Uterus (tissue), 3 donors: ENCODE measurements at regions not wholly inside any gene's neighbourhood (a gene's known extent, or its start where the extent isn't known, plus 50 kb on each side); places are given as distances from the start of the nearest gene placed in this dataset.

Source experiments
- DNase-seq, 2 donors: peaks; one replicate each; pipeline ENCODE4 v3.0.0-alpha.2; 2019 to 2020
- H3K27ac ChIP-seq, 2 donors: fragments of 200-600 bp; sonication (generic); 1 replicate in 1 of 2; 2 replicates in 1 of 2; pipeline ENCODE4 v1.5.1; 2016 to 2018
- H3K27me3 ChIP-seq, 2 donors: fragments of 200-600 bp; sonication (generic); one replicate each; pipeline ENCODE4 v1.5.1; 2018 to 2019; ENCODE audit warnings: control low read depth in 1 of 2
- H3K36me3 ChIP-seq, 2 donors: fragments of 200-600 bp; sonication (generic); one replicate each; pipeline ENCODE4 v1.5.1; 2019; ENCODE audit warnings: control low read depth in 1 of 2
- H3K4me1 ChIP-seq, 2 donors: fragments of 200-600 bp; sonication (generic); one replicate each; pipeline ENCODE4 v1.5.1; 2018 to 2019; ENCODE audit warnings: control low read depth in 1 of 2
- H3K4me3 ChIP-seq, 2 donors: fragments of 200-600 bp; sonication (generic); 1 replicate in 1 of 2; 2 replicates in 1 of 2; pipeline ENCODE4 v1.5.1; 2018 to 2019; ENCODE audit warnings: mild to moderate bottlenecking in 1 of 2
- H3K9me3 ChIP-seq, 2 donors: fragments of 200-600 bp; sonication (generic); one replicate each; pipeline ENCODE4 v1.5.1; 2019; ENCODE audit warnings: control low read depth in 1 of 2
- CTCF ChIP-seq, 4 experiments: fragments of 200-600 bp in 2 of 4; fragments of 450-650 bp in 2 of 4; sonication (generic) in 2 of 4; IDR thresholded peaks; one replicate each; pipeline ENCODE4 v1.5.1; 2016 to 2019; ENCODE audit warnings: antibody characterized with exemption in 4 of 4, mild to moderate bottlenecking in 2 of 4, moderate library complexity in 1 of 4
- POLR2A ChIP-seq, 2 donors: fragments of 450-650 bp; IDR thresholded peaks; one replicate each; pipeline ENCODE4 v1.6.1; 2016; ENCODE audit warnings: antibody characterized with exemption in 2 of 2, mild to moderate bottlenecking in 1 of 2, moderate library complexity in 1 of 2
- intact Hi-C: fragments of 100-400 bp; cut with DNase I; formaldehyde crosslinking; loops from one replicate; pipeline ENCODE4 v1.15.1; 2023; ENCODE audit warnings: low total_unique reads
- donor health status: DM: yes; HTN: yes; CAD: no.

GRCh38 chr6:167661552-167662044 lies 165.1 kb upstream of the AFDN start:
- H3K4me3 ChIP-seq, result no peak overlapping the region
- peak; percentile 40 to 52 for DNase-seq
- H3K27me3 ChIP-seq, result no peaks in the 10 kb centered on the region
- H3K9me3 ChIP-seq, result no peaks in the 10 kb centered on the region
- TF ChIP-seq CTCF (IDR thresholded peaks at IDR 0.05) (no peak), POLR2A (IDR thresholded peaks at IDR 0.05) (no peak)
- H3K4me1 ChIP-seq, result peaks cover 0 to 6% of the 10 kb centered on the region in 2 donors
- H3K27ac ChIP-seq, result peak overlapping the region; percentile 20 to 64
- H3K36me3 ChIP-seq, result no peaks in the 10 kb centered on the region
- intact Hi-C loops, result no loop called here

- H3K4me3 ChIP-seq, result no peak overlapping the region
- H3K9me3 ChIP-seq, result no peaks in the 10 kb centered on the region
- TF ChIP-seq CTCF (IDR thresholded peaks at IDR 0.05), result no peak
- TF ChIP-seq POLR2A (IDR thresholded peaks at IDR 0.05), result no peak
- peaks cover 0 to 6% of the 10 kb centered on the region in 2 donors for H3K4me1 ChIP-seq
- H3K27ac ChIP-seq, result peak overlapping the region; percentile 20 to 64
- intact Hi-C loops, result no loop called here
- no peaks in the 10 kb centered on the region for H3K36me3 ChIP-seq
- H3K27me3 ChIP-seq, result no peaks in the 10 kb centered on the region
- DNase-seq, result no peak
These were observed 164.4 kb upstream of the AFDN start for GRCh38 chr6:167662075-167662880.

- Histone ChIP-seq H3K4me1 (peaks cover 0 to 6% of the 10 kb centered on the region in 2 donors), H3K27me3 (no peaks in the 10 kb centered on the region), H3K4me3 (no peak overlapping the region), H3K9me3 (no peaks in the 10 kb centered on the region), H3K27ac (no peak overlapping the region), H3K36me3 (no peaks in the 10 kb centered on the region)
- TF ChIP-seq POLR2A (IDR thresholded peaks at IDR 0.05) (no peak), CTCF (IDR thresholded peaks at IDR 0.05) (no peak)
- intact Hi-C loops, result no loop called here
- no peak for DNase-seq
These were observed 163.9 kb upstream of the AFDN start for GRCh38 chr6:167662881-167663205.

- Histone ChIP-seq H3K27ac (no peak overlapping the region), H3K4me3 (no peak overlapping the region), H3K36me3 (no peaks in the 10 kb centered on the region), H3K4me1 (peaks cover 0 to 6% of the 10 kb centered on the region in 2 donors), H3K27me3 (no peaks in the 10 kb centered on the region), H3K9me3 (no peaks in the 10 kb centered on the region)
- no peak for DNase-seq
- no peak for TF ChIP-seq POLR2A (IDR thresholded peaks at IDR 0.05)
- TF ChIP-seq CTCF (IDR thresholded peaks at IDR 0.05), result no peak
- intact Hi-C loops, result no loop called here
These were observed 163.4 kb upstream of the AFDN start for GRCh38 chr6:167663316-167663715.

- no peak for TF ChIP-seq CTCF (IDR thresholded peaks at IDR 0.05)
- TF ChIP-seq POLR2A (IDR thresholded peaks at IDR 0.05), result no peak
- Histone ChIP-seq H3K27ac (no peak overlapping the region), H3K9me3 (no peaks in the 10 kb centered on the region), H3K4me3 (no peak overlapping the region), H3K4me1 (peaks cover 0 to 6% of the 10 kb centered on the region in 2 donors), H3K36me3 (no peaks in the 10 kb centered on the region), H3K27me3 (no peaks in the 10 kb centered on the region)
- intact Hi-C loops, result no loop called here
- no peak for DNase-seq
These were observed 162.8 kb upstream of the AFDN start for GRCh38 chr6:167663784-167664443.
